ENCODE measurements at regions not wholly inside any gene's neighbourhood (a gene's known extent, or its start where the extent isn't known, plus 50 kb on each side); places are given as distances from the start of the nearest gene placed in this dataset.
"Not testable (repeated sequence)": the region's sequence is repeated elsewhere in the genome, so short reads cannot be mapped to it uniquely, and the experiment has no call there.

DNA sequence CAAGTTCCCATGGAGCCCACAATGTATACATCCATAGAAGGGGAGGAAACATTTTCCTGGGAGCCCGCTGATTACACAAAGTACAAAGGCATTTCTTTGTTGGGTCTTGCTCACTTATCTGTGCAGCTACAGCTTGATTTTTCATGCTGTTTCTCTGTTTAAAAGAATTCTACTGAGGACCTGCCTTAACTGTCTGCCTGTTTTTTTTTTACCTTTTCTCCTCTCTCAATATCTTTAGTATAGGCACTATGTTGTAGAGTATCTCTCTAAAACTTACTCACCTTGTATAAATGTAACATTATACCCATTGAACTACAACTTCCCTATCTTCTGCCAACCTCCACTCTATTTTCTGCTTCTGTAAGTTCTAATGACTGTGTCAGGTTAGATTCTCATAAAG lies 494.6 kb upstream of the EPHA5 start:
- Mint-ChIP-seq H3K27ac (no peak overlapping the region), H3K4me1 (no peaks in the 10 kb centered on the region), H3K27me3 (no peaks in the 10 kb centered on the region), H3K36me3 (ENCODE audit: low read depth) (no peaks in the 10 kb centered on the region), H3K4me3 (no peak overlapping the region)
- no peak for ATAC-seq
- H3K9me3 ChIP-seq (ENCODE audit: control insufficient read depth, low read length, poor library complexity, severe bottlenecking): peaks cover 2% of the 10 kb centered on the region
- no peak for DNase-seq

GRCh38 chr4:66160606-66161005 lies 490.3 kb upstream of the EPHA5 start:
- Mint-ChIP-seq H3K36me3 (ENCODE audit: low read depth) (no peaks in the 10 kb centered on the region), H3K27ac (no peak overlapping the region), H3K4me1 (no peaks in the 10 kb centered on the region), H3K4me3 (no peak overlapping the region), H3K27me3 (no peaks in the 10 kb centered on the region)
- ATAC-seq (no peak), DNase-seq (no peak)
- H3K9me3 ChIP-seq (ENCODE audit: control insufficient read depth, low read length, poor library complexity, severe bottlenecking): peaks cover 2% of the 10 kb centered on the region

- no peaks in the 10 kb centered on the region for H3K36me3 Mint-ChIP-seq (ENCODE audit: low read depth)
- no peak overlapping the region for H3K4me3 Mint-ChIP-seq
- H3K27ac Mint-ChIP-seq: no peak overlapping the region
- peaks cover 2% of the 10 kb centered on the region for H3K9me3 ChIP-seq (ENCODE audit: control insufficient read depth, low read length, poor library complexity, severe bottlenecking)
- DNase-seq (no peak), ATAC-seq (no peak)
- H3K27me3 Mint-ChIP-seq: no peaks in the 10 kb centered on the region
- H3K4me1 Mint-ChIP-seq: no peaks in the 10 kb centered on the region
These were observed 487.3 kb upstream of the EPHA5 start for GRCh38 chr4:66157594-66157993.

GRCh38 chr4:66130042-66130441 lies 459.8 kb upstream of the EPHA5 start:
- H3K9me3 ChIP-seq (ENCODE audit: control insufficient read depth, low read length, poor library complexity, severe bottlenecking): no peaks in the 10 kb centered on the region
- no peak overlapping the region for H3K4me3 Mint-ChIP-seq
- no peak for ATAC-seq
- H3K27me3 Mint-ChIP-seq: no peaks in the 10 kb centered on the region
- DNase-seq: no peak
- H3K36me3 Mint-ChIP-seq (ENCODE audit: low read depth): no peaks in the 10 kb centered on the region
- no peaks in the 10 kb centered on the region for H3K4me1 Mint-ChIP-seq
- H3K27ac Mint-ChIP-seq: no peak overlapping the region

DNA sequence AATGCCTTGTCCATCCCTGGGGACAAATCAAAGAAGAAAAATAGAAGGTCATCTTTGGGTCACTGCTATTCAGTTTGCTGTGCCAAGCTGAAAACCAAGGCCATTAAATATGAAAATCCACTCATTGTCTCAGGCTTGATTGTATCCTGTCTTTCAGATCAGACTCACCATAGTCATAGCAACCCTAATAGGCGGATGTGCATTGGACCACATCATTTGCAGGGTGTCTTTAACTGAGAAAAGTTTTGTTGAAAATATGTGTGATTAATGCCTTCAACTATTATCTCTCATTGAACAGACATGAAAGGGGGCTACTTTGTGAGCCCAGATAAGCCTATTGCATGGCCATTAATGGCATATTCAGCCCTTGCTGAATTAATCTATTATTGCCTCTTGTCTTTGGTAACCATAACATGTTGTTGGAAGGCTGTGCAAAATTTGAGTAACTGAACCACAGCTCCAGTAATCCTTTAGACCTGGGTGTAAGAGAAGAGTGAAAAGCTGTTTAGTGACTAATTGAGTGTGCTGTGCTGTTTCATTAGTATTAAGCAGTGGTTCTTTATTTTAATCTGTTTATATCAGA lies 453.6 kb upstream of the EPHA5 start:
- H3K4me1 Mint-ChIP-seq: no peaks in the 10 kb centered on the region
- ATAC-seq (no peak), DNase-seq (no peak)
- no peaks in the 10 kb centered on the region for H3K36me3 Mint-ChIP-seq (ENCODE audit: low read depth)
- no peaks in the 10 kb centered on the region for H3K9me3 ChIP-seq (ENCODE audit: control insufficient read depth, low read length, poor library complexity, severe bottlenecking)
- H3K27me3 Mint-ChIP-seq: no peaks in the 10 kb centered on the region
- no peak overlapping the region for H3K4me3 Mint-ChIP-seq
- no peak overlapping the region for H3K27ac Mint-ChIP-seq

DNA sequence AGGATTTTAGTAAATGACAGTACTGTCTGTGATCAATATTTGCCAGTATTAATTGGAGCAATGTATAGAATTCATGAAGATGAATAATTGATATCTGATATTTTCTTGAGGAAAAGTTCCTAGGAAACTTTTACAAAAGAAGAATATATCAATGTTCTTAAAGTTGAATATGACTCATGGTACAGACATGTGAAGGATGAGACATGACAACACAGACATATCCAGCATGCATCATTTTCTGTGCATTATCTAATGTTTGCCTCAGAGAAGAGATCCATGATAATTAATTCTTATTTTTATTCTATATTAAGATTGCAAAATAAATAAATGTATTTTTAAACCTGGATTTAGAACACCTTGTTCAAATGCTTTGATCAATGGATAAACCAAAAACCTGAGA lies 452.9 kb upstream of the EPHA5 start:
- H3K36me3 Mint-ChIP-seq (ENCODE audit: low read depth): no peaks in the 10 kb centered on the region
- DNase-seq (no peak), ATAC-seq (no peak)
- H3K27me3 Mint-ChIP-seq: no peaks in the 10 kb centered on the region
- H3K4me1 Mint-ChIP-seq: no peaks in the 10 kb centered on the region
- no peak overlapping the region for H3K27ac Mint-ChIP-seq
- H3K4me3 Mint-ChIP-seq: no peak overlapping the region
- no peaks in the 10 kb centered on the region for H3K9me3 ChIP-seq (ENCODE audit: control insufficient read depth, low read length, poor library complexity, severe bottlenecking)

- not testable (repeated sequence) for DNase-seq; ATAC-seq; H3K4me3 Mint-ChIP-seq; H3K27me3 Mint-ChIP-seq; H3K9me3 ChIP-seq (ENCODE audit: control insufficient read depth, low read length, poor library complexity, severe bottlenecking); H3K4me1 Mint-ChIP-seq; H3K36me3 Mint-ChIP-seq (ENCODE audit: low read depth); H3K27ac Mint-ChIP-seq
These were observed 444.9 kb upstream of the EPHA5 start for GRCh38 chr4:66115231-66115630.

- Mint-ChIP-seq H3K27me3 (no peaks in the 10 kb centered on the region), H3K4me1 (no peaks in the 10 kb centered on the region), H3K27ac (no peak overlapping the region), H3K36me3 (ENCODE audit: low read depth) (no peaks in the 10 kb centered on the region), H3K4me3 (no peak overlapping the region)
- ATAC-seq (no peak), DNase-seq (no peak)
- H3K9me3 ChIP-seq (ENCODE audit: control insufficient read depth, low read length, poor library complexity, severe bottlenecking): no peaks in the 10 kb centered on the region
These were observed 438.6 kb upstream of the EPHA5 start for GRCh38 chr4:66108898-66109297.

DNA sequence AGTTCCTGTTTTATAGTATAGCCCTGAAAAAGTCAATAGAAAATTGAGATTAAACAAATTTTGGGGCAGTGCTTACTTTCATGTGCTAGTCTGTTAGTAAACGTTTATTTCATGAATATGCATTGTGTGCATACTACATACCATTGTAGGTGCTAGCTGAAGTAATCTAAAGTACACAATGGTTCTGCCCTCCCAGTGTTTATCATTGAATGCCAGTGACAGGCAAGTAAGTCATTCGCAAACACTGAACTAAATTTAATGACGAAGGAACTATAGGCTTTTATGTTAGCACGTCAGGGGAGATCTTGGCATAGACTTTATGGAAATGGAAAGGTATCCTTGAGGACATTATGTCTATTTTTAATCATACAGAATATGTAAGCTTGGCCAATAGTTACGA lies 426.9 kb upstream of the EPHA5 start:
- H3K4me3 Mint-ChIP-seq: no peak overlapping the region
- H3K27me3 Mint-ChIP-seq: no peaks in the 10 kb centered on the region
- H3K36me3 Mint-ChIP-seq (ENCODE audit: low read depth): no peaks in the 10 kb centered on the region
- DNase-seq: no peak
- no peak overlapping the region for H3K27ac Mint-ChIP-seq
- H3K9me3 ChIP-seq (ENCODE audit: control insufficient read depth, low read length, poor library complexity, severe bottlenecking): no peaks in the 10 kb centered on the region
- ATAC-seq: no peak
- H3K4me1 Mint-ChIP-seq: no peaks in the 10 kb centered on the region

- H3K27me3 Mint-ChIP-seq: no peaks in the 10 kb centered on the region
- no peak for DNase-seq
- no peak overlapping the region for H3K4me3 Mint-ChIP-seq
- ATAC-seq: no peak
- no peaks in the 10 kb centered on the region for H3K4me1 Mint-ChIP-seq
- no peak overlapping the region for H3K27ac Mint-ChIP-seq
- H3K9me3 ChIP-seq (ENCODE audit: control insufficient read depth, low read length, poor library complexity, severe bottlenecking): no peaks in the 10 kb centered on the region
- H3K36me3 Mint-ChIP-seq (ENCODE audit: low read depth): no peaks in the 10 kb centered on the region
These were observed 424.8 kb upstream of the EPHA5 start for GRCh38 chr4:66095065-66095464.

DNA sequence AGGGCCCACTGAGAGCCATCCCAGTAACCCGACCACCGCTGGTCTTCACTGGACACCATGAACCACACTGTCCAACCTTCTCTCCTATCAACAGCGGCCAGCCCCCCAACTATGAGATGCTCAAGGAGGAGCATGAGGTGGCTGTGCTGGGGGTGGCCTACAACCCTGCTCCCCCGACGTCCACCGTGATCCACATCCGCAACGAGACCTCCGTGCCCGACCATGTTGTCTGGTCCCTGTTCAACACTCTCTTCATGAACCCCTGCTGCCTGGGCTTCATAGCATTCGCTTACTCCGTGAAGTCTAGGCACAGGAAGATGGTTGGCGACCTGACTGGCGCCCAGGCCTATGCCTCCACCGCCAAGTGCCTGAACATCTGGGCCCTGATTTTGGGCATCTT lies 423.8 kb upstream of the EPHA5 start:
- DNase-seq (no peak), ATAC-seq (no peak)
- H3K27ac Mint-ChIP-seq: no peak overlapping the region
- H3K36me3 Mint-ChIP-seq (ENCODE audit: low read depth): no peaks in the 10 kb centered on the region
- no peaks in the 10 kb centered on the region for H3K27me3 Mint-ChIP-seq
- no peaks in the 10 kb centered on the region for H3K9me3 ChIP-seq (ENCODE audit: control insufficient read depth, low read length, poor library complexity, severe bottlenecking)
- no peak overlapping the region for H3K4me3 Mint-ChIP-seq
- no peaks in the 10 kb centered on the region for H3K4me1 Mint-ChIP-seq

DNA sequence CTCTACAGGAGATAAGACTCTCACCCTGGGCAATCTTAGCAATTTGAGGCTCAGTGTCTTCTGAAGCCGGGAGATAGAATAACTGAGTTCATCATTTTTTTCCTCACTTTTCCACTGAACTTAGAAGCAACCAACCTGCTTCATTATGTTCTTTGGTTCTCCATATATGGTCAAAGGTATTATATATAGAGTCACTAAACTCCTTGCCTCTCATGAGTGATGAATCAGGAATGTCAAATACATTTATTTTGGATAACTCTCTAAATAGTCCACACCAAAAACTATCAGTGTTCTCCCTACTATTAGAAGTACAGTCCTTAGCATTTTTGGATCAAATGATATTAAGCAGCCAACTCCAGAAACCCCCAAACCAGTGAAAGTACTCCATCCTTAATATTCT lies 421.5 kb upstream of the EPHA5 start:
- H3K36me3 Mint-ChIP-seq (ENCODE audit: low read depth): no peaks in the 10 kb centered on the region
- no peak overlapping the region for H3K27ac Mint-ChIP-seq
- H3K4me3 Mint-ChIP-seq: no peak overlapping the region
- no peaks in the 10 kb centered on the region for H3K4me1 Mint-ChIP-seq
- no peaks in the 10 kb centered on the region for H3K9me3 ChIP-seq (ENCODE audit: control insufficient read depth, low read length, poor library complexity, severe bottlenecking)
- DNase-seq (no peak), ATAC-seq (no peak)
- H3K27me3 Mint-ChIP-seq: no peaks in the 10 kb centered on the region

DNA sequence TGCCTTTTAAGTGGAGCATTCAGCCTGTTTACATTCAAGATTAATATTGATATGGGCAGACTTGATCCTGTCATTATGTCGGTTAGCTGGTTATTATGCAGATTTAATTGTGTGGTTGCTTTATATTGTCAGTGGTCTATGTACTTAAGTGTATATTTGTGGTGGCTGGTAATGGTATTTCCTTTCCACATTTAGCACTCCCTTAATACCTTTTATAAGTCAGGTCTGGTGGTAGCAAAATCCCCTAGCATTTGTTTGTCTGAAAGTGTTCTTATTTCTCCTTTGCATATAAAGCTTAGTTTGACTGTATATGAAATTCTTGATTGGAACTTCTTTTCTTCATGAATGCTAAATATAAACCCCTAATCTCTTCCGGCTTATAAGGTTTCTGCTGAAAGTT lies 403.7 kb upstream of the EPHA5 start:
- H3K4me1 Mint-ChIP-seq: no peaks in the 10 kb centered on the region
- no peak overlapping the region for H3K4me3 Mint-ChIP-seq
- ATAC-seq (no peak), DNase-seq (no peak)
- no peaks in the 10 kb centered on the region for H3K9me3 ChIP-seq (ENCODE audit: control insufficient read depth, low read length, poor library complexity, severe bottlenecking)
- no peaks in the 10 kb centered on the region for H3K27me3 Mint-ChIP-seq
- H3K36me3 Mint-ChIP-seq (ENCODE audit: low read depth): no peaks in the 10 kb centered on the region
- H3K27ac Mint-ChIP-seq: no peak overlapping the region

GRCh38 chr4:66071911-66072310 lies 401.6 kb upstream of the EPHA5 start:
- DNase-seq: no peak
- H3K36me3 Mint-ChIP-seq (ENCODE audit: low read depth): no peaks in the 10 kb centered on the region
- H3K4me3 Mint-ChIP-seq: no peak overlapping the region
- H3K27ac Mint-ChIP-seq: no peak overlapping the region
- ATAC-seq: no peak
- no peaks in the 10 kb centered on the region for H3K4me1 Mint-ChIP-seq
- H3K9me3 ChIP-seq (ENCODE audit: control insufficient read depth, low read length, poor library complexity, severe bottlenecking): no peaks in the 10 kb centered on the region
- no peaks in the 10 kb centered on the region for H3K27me3 Mint-ChIP-seq

- H3K9me3 ChIP-seq (ENCODE audit: control insufficient read depth, low read length, poor library complexity, severe bottlenecking): no peaks in the 10 kb centered on the region
- no peaks in the 10 kb centered on the region for H3K36me3 Mint-ChIP-seq (ENCODE audit: low read depth)
- H3K4me1 Mint-ChIP-seq: no peaks in the 10 kb centered on the region
- ATAC-seq (no peak), DNase-seq (no peak)
- no peak overlapping the region for H3K27ac Mint-ChIP-seq
- no peaks in the 10 kb centered on the region for H3K27me3 Mint-ChIP-seq
- no peak overlapping the region for H3K4me3 Mint-ChIP-seq
These were observed 392.6 kb upstream of the EPHA5 start for GRCh38 chr4:66062921-66063320.
